Stimulated activated CD4-positive, alpha-beta T cell treated with anti-CD3 and anti-CD28 coated beads, TNF-alpha, amount 100 ng/mL, for 1 hour (primary cell): ENCODE measurements at regions not wholly inside any gene's neighbourhood (a gene's known extent, or its start where the extent isn't known, plus 50 kb on each side); places are given as distances from the start of the nearest gene placed in this dataset.
A peak's percentile ranks its signal among the peaks of the same experiment; 100 is the strongest.
"Not testable (repeated sequence)": the region's sequence is repeated elsewhere in the genome, so short reads cannot be mapped to it uniquely, and the experiment has no call there.

Experiments
- DNase-seq, 3 donors: peaks; one replicate each; pipeline ENCODE4 v3.0.0-alpha.2; 2020; ENCODE audit warnings: low read depth in 3 of 3, low spot score in 1 of 3

DNA sequence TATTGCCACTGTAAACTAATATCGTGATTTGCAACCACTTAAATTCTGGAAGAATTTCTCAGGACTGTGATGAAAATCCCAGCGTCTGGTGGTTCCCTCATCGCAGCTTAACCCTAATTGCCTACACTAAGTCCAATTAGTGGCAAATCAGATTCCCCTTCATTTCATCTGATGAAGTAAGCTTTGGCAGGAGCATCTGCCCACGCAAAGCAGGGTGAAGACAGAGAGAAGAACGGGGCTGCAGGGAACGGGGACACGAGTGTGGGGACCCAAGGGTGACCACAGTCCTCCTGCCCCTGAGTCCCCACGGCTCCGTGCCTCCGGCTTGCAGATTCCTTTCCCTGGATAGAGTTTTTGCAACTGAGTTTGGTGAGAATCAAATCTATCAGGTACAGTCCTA is 159.5 kb downstream of the LY86 start:
- no peak for DNase-seq

GRCh38 chr6:6749702-6750491 is 161.4 kb downstream of the LY86 start:
- peak in 2 of 3 donors; percentile 7 to 8 for DNase-seq

DNA sequence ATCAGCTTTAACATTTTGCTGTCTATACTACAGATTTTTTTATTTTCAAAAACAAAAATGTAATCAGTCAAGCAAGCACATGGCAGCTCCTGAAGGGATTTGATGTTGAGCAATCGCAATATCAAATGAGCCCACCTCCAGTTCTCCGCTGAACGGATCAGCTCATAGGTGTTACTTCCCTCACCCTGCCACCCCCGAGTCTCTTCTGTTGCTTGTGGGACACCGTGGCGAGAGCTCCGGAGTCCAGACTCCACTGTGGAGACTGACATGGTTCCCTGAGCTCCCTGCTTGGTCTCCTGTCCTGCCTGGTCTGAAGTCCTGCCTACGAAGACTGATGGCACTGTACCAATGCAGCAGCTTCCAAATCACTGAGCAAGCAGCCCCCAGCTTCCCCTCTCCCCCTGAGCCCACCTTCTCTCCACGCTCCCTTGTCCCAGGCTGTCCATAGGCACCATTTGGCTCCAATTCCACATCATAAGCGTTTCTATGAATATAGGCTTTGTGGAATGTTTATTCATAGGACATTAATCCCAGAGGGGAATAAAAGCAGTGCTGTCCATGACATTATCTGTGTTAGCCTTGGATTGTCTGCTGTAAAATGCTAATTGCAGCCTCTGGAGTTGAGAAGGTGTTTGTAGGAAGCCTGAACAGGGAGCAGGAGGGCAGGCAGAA is 162.2 kb downstream of the LY86 start:
- no peak for DNase-seq

- no peak for DNase-seq
These were observed 162.7 kb downstream of the LY86 start for GRCh38 chr6:6751266-6751596.

DNA sequence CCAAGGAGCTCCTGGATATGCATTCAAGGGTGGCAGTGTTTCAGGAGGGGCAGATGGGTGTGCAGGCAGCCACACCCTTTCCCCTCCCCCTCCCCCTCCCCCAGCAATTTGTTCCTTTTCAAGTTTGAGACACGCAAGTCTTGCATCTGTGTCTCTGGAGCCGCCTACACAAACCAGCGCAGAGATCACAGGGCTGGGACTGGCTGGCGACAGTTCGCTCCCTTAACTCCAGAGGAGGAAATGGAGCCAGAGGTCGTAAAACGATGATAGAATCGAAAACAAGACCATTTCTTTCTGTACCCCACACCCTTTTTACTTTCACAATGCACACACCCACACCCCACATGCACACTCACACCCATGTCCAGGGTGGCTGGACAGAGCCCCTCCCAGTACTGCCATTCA is 163.1 kb downstream of the LY86 start:
- no peak for DNase-seq

DNA sequence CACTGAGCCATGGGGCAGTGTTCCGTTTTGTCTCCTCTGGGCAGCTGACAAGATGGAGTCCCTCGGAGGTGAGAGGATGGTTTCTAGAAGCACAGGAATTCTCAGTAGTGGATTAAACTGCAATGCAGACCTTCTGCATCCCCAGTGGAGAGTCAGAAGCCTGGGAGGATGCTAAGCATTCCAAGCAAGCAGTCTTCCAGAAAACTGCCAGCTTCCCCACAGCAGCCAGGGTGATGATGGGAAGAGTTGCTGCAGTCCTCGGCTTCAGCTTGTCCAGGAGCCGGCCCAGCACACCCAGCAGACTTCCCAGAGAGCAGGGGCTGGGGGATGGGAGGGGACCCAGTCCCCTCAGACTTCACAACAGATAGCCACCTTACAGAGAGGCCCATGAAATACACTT is 163.6 kb downstream of the LY86 start:
- DNase-seq: no peak

DNA sequence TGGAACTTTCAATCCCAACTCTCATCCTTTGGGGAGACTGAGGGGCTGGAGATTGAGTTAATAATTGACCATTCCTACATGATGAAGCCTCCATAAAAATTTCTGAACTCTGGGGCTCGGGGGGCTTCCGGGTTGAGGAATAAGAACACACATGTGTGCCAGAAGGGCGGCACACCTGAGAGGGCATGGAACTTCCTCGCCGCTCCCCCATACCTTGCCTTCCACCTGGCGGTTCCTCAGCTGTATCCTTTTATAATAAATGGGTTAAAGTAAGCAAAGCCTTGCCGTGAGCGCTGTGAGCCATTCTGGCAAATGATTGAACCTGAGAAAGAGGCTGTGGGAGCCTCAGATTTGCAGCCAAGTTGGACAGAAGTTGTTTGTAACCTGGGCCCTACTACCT is 164.8 kb downstream of the LY86 start:
- no peak for DNase-seq

GRCh38 chr6:6756526-6756925 is 168.0 kb downstream of the LY86 start:
- no peak for DNase-seq

DNA sequence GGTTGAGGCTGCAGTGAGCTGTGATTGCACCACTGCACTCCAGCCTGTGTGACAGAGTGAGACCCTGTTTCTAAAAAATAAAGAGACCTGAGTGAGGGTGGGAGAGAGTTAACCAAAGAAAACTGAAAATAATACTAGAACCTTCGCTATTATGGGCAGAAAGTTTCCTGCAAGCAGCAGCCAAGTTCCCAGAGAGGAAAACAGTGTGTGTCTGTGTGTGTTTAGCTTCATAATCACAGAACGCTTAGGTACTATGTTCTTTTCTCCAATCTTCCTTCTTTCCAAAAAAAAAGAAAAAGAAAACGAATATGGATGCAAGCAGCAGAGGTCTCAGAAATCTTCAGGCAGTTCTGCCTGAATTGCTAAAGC is 170.0 kb downstream of the LY86 start:
- no peak for DNase-seq

GRCh38 chr6:6758915-6759654 is 170.6 kb downstream of the LY86 start:
- no peak for DNase-seq

DNA sequence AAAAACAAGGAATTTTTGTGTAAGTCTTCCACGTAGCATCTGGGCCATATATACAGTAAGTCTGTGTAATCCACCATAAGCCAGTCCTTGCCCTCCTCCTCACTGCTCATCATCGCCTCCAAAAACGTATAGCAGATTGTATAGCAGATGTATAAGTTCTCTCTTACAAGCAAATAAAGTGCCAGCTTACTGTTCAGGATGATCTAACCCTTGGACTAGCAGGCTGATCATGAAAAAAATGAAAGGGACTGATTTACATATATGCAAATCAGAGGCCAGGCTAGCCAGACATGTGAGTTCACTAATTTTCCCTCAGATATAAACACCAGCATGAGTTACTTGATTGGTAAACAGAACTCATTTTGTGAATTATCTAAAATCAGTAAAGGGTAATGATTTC is 171.5 kb downstream of the LY86 start:
- no peak for DNase-seq

DNA sequence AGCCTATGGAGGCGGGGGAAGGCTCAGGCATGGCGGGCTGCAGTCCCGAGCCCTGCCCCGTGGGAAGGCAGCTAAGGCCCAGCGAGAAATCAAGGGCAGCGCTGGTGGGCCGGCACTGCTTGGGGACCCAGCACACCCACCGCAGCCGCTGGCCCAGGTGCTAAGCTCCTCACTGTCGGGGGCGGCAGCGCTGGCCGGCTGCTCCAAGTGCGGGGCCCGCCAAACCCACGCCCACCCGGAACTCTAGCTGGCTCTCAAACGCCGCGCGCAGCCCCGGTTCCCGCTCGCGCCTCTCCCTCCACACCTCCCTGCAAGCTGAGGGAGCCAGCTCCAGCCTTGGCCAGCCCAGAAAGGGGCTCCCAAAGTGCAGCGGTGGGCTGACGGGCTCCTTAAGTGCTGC is 174.0 kb downstream of the LY86 start:
- not testable (repeated sequence) for DNase-seq

- DNase-seq: no peak
These were observed 176.4 kb downstream of the LY86 start for GRCh38 chr6:6764764-6765434.

DNA sequence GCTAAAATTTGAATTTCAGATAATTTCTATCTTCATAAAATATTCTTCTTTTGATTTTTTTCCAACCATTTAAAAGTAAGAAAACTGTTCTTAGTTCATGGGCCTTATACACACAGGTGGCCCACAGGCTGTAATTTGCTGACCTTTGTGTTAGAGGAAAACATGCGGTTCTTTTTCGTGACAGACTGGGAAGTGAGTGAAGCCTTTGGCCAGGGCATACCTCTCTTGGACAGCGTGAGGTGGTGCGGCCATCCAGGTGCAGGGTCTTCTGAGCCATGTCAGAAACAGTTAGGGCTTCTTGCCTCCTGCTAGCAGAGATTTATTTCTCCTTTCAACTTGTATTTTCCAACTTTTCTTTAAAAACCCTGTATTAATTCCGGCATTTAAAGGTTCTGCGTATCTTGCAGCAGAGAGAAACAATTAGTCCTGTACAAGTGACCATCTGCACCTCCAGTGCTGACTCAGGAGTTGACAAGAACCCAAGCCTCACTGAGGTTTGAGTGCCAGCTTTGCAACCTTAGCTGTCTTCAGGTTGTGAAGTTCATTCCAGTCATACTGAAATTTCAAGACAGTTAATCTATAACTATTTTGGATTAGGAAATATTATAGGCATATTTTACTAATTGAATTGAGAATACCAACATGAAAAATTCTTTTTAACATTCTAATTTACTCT is 177.8 kb downstream of the LY86 start:
- no peak for DNase-seq

DNA sequence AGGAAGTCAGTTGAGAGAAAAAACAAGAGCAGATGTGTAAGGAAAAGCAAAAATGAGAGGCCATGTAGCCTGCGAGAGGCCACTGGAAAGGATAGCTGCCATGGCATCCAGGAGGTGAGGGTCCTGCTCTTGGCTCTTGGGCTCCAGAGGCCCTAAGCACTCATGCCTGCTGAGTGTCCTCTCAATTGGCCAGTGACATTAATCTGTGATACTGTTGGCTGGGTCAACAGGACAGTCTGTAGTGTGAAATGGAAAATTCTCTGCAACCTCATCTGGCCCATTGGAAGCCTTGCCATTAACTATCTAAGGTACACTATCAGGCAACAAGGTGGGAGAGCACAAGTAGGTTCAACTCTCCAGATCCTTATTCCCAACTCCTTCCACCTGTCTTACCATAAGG is 180.9 kb downstream of the LY86 start:
- DNase-seq: no peak

- no peak for DNase-seq
These were observed 182.9 kb downstream of the LY86 start for GRCh38 chr6:6771224-6771945.

- DNase-seq: no peak
These were observed 183.4 kb downstream of the LY86 start for GRCh38 chr6:6771964-6772363.

- no peak for DNase-seq
These were observed 184.2 kb downstream of the LY86 start for GRCh38 chr6:6772751-6773150.

DNA sequence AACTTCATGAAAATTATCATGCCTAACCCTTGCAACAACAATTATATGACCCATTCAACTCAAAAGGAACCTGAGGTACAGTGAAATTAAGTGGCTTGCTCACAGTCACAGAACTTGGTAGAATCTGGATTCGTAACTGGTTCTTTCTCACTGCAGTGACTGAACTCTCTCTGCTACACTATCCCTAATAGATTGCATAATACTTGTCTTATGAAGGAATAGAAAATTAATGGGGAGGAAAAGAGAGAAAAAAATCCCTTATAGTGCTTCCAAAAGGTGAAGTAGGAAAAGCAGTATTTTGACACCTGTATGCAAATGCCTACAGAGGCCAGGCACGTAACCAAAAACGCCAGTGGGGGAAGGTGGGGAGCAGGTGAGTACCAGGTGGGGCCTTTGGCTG is 186.6 kb downstream of the LY86 start:
- DNase-seq: no peak

DNA sequence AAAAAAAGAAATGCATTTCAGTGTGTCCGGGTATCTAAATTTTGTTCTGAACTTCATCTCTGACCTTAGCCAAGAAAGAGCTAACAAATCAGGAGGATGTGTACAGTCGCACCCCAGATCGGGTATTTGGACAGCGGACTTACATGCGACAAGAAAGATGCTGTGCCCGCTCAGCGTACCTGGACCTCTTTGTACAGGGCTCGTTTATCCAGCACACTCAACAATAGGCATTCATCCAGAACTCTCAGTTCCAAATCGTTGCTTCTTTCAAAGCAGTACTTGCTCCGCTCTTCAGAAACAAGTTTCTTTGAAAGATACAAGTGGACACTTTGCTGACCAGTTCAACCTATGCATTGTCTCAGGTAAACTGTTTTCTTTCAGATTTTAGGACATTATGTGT is 191.7 kb downstream of the LY86 start:
- no peak for DNase-seq
